Body of pancreas (tissue), 4 donors: ENCODE measurements at regions not wholly inside any gene's neighbourhood (a gene's known extent, or its start where the extent isn't known, plus 50 kb on each side); places are given as distances from the start of the nearest gene placed in this dataset.

Source experiments
- ATAC-seq: fragments of 150-250 bp; one replicate; pipeline ENCODE4 v1.9.1; 2016
- DNase-seq, 4 donors: peaks; one replicate each; pipeline ENCODE4 v3.0.0-alpha.2; 2019
- H3K27ac ChIP-seq, 4 donors: fragments of 200-600 bp; sonication (generic); 1 replicate in 3 of 4; 2 replicates in 1 of 4; pipeline versions ENCODE4 v1.5.1 to v1.6.1; 2016 to 2019; ENCODE audit warnings: mild to moderate bottlenecking in 1 of 4, mixed read lengths in 1 of 4, moderate library complexity in 1 of 4
- H3K27me3 ChIP-seq, 2 donors: fragments of 200-600 bp; sonication (generic); one replicate each; pipeline ENCODE4 v1.6.0; 2016; ENCODE audit warnings: mild to moderate bottlenecking in 1 of 2
- H3K36me3 ChIP-seq, 2 donors: fragments of 200-600 bp; sonication (generic); replicated peaks in 1 of 2; 2 replicates each; pipeline ENCODE4 v1.5.1; 2016; ENCODE audit warnings: low read depth in 2 of 2; ENCODE audit not compliant: insufficient read depth in 1 of 2
- H3K4me1 ChIP-seq: fragments of 200-600 bp; sonication (generic); one replicate; pipeline ENCODE4 v1.6.0; 2016
- H3K4me3 ChIP-seq, 2 donors: fragments of 200-600 bp; sonication (generic); 1 replicate in 1 of 2; 2 replicates in 1 of 2; pipeline ENCODE4 v1.5.1; 2016 to 2019
- H3K9me3 ChIP-seq, 3 donors: fragments of 200-600 bp; sonication (generic); 1 replicate in 2 of 3; 2 replicates in 1 of 3; pipeline ENCODE4 v1.5.1; 2016
- POLR2A ChIP-seq, 3 donors: fragments of 450-650 bp; IDR thresholded peaks; one replicate each; pipeline ENCODE4 v1.6.1; 2016; ENCODE audit warnings: antibody characterized with exemption in 3 of 3, mild to moderate bottlenecking in 2 of 3
- WGBS, 2 donors: methylation state at CpG; one replicate each; pipeline ENCODE4 v1.1.5; 2017; 5-methylcytosine and 5-hydroxymethylcytosine counted together
- intact Hi-C: fragments of 100-400 bp; cut with DNase I; formaldehyde crosslinking; loops from one replicate; pipeline ENCODE4 v1.15.1; 2023
- TF ChIP-seq, protein P1 (sequence below), 7 experiments: fragments of 450-650 bp in 4 of 7; fragments of 200-600 bp in 3 of 7; sonication (generic) in 3 of 7; IDR thresholded peaks; one replicate each; pipeline ENCODE4 v1.5.1; 2016 to 2019; ENCODE audit warnings: antibody characterized with exemption in 7 of 7

DNA sequence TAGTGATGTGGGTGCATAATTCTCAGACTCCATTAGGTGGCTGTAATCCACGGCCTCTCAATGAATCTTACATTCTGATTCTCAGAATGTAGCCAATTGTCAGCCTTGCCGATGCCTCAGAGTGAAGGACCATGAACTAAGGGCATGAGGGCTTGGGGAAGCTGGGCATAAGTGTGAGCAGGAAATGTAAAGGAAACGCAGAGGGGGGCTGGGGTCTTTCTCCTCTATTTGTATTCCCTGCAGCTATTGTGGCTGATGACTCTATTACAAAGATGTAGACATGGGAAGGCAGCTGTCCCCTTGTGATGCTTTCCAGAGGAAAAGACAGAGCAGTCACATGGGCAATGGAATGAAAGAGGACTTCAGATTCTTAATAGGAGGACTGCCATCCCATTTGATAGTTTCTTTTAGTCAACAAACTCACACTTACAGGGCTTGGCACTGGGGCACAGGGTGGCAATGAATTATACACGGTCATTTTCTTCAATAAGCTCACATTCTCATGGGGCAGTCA lies 353.2 kb upstream of the PKDCC start:
- no peaks in the 10 kb centered on the region for H3K36me3 ChIP-seq
- ATAC-seq (no peak), DNase-seq (no peak)
- intact Hi-C loops, result no loop called here
- WGBS, 2 donors, result 56 to 63% methylated on average over 4 of the region's 4 CpGs
- TF ChIP-seq POLR2A (IDR thresholded peaks at IDR 0.05), result no peak
- TF ChIP-seq, protein P1, sequence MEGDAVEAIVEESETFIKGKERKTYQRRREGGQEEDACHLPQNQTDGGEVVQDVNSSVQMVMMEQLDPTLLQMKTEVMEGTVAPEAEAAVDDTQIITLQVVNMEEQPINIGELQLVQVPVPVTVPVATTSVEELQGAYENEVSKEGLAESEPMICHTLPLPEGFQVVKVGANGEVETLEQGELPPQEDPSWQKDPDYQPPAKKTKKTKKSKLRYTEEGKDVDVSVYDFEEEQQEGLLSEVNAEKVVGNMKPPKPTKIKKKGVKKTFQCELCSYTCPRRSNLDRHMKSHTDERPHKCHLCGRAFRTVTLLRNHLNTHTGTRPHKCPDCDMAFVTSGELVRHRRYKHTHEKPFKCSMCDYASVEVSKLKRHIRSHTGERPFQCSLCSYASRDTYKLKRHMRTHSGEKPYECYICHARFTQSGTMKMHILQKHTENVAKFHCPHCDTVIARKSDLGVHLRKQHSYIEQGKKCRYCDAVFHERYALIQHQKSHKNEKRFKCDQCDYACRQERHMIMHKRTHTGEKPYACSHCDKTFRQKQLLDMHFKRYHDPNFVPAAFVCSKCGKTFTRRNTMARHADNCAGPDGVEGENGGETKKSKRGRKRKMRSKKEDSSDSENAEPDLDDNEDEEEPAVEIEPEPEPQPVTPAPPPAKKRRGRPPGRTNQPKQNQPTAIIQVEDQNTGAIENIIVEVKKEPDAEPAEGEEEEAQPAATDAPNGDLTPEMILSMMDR (IDR thresholded peaks at IDR 0.05), result no peak
- H3K9me3 ChIP-seq, result no peaks in the 10 kb centered on the region
- no peaks in the 10 kb centered on the region for H3K27me3 ChIP-seq
- no peak overlapping the region for H3K4me3 ChIP-seq
- no peak overlapping the region for H3K27ac ChIP-seq
- H3K4me1 ChIP-seq, result no peaks in the 10 kb centered on the region

DNA sequence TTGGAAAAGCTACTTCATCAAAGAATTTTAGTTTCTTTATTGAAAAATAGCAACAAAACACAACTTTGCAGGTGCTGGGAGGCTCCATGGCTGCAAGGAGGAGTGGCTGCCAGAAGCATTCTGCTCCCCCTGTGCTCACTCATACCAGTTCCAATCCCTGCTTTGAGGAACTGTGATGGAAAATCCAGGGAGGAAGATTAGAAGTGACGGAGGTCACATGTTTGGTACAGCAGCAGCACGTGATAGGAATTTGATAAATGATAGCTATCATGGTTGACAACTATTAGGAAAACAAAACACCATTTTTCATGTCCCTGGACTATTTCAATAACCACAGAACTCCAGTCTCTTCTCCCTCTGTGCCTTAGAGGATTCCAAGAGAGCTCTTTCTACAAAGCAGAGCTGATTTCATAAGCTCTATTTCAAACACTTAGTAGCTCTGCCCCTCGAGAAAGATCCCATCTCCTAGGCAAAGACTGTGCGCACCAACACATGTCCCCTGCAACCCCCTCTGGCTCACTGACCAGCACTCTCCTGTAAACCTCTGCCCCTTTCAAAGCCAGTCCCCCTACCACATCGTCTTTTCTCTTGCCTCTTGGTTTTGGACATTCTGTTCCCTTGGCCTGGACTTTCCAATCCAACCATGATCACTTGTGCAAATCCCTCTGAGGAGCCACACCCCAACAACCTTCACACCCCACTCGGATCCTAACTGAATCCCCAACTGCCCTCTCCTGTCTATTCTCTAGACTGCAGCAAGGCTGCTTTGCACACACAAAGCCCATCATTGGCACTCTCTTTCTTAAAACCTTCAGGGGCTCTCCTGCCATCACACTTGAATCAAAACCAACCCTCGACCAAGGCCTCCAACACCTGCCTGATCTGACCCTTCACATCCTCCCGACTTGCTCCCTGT lies 352.4 kb upstream of the PKDCC start:
- no peaks in the 10 kb centered on the region for H3K36me3 ChIP-seq
- H3K4me3 ChIP-seq, result no peak overlapping the region
- no peak overlapping the region for H3K27ac ChIP-seq
- DNase-seq, result no peak
- H3K9me3 ChIP-seq, result no peaks in the 10 kb centered on the region
- H3K27me3 ChIP-seq, result no peaks in the 10 kb centered on the region
- TF ChIP-seq POLR2A (IDR thresholded peaks at IDR 0.05), result no peak
- TF ChIP-seq, protein P1 (IDR thresholded peaks at IDR 0.05), result no peak
- WGBS, 2 donors, result 49 to 51% methylated on average over 8 of the region's 8 CpGs
- no peaks in the 10 kb centered on the region for H3K4me1 ChIP-seq
- intact Hi-C loops, result no loop called here
- ATAC-seq, result no peak

DNA sequence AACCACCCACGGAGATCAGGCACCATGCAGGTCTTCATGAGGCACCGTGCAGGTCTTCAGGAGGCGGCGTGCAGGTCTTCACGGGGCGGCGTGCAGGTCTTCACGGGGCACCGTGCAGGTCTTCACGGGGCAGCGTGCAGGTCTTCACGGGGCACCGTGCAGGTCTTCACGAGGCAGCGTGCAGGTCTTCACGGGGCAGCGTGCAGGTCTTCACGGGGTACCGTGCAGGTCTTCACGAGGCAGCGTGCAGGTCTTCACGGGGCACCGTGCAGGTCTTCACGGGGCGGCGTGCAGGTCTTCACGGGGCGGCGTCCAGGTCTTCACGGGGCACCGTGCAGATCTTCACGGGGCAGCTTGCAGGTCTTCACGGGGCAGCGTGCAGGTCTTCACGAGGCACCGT lies 350.4 kb upstream of the PKDCC start:
- DNase-seq, result no peak
- intact Hi-C loops, result no loop called here
- no peak for ATAC-seq
- Histone ChIP-seq H3K4me1 (no peaks in the 10 kb centered on the region), H3K4me3 (no peak overlapping the region), H3K36me3 (no peaks in the 10 kb centered on the region), H3K27me3 (no peaks in the 10 kb centered on the region), H3K9me3 (no peaks in the 10 kb centered on the region), H3K27ac (no peak overlapping the region)
- 85 to 88% methylated on average over 31 to 36 of the region's 36 CpGs for WGBS, 2 donors
- TF ChIP-seq POLR2A (IDR thresholded peaks at IDR 0.05), result no peak
- TF ChIP-seq, protein P1 (IDR thresholded peaks at IDR 0.05), result no peak

DNA sequence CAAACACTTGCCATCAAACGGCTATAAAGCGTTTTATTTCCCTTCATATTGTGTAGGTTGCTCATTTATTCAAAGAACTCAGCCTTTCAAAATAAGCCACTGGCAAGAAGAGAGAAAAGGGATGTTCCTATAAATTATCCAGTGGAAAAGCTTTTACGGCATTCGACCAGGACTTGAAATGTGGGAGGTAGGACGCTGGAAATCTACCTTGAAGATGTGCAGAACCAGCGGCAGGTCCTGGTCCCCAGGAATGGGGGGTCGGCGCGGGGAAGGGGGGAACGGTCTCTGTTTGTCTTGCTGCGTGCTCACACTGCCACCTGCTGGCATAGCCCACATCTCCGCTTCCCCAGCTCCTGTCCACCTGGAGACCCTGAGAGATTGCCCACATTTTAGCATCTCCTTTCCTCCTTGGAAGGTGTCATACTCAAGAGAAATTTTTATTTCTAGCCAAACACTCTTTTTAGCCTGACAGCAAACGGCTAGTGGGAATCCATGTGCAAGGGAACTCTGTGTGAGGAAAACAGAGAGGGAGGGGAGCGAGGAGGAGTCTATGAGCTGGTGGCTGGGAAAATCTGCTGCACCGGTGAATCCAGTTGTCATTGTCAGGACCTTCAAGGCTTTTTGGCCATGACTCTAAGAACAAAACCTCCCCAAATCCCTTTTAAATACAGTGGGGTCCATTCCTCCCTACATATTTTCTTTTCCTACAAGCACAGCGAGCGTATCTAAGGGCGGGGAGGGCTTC lies 349.0 kb upstream of the PKDCC start:
- no peaks in the 10 kb centered on the region for H3K9me3 ChIP-seq
- H3K27ac ChIP-seq, result no peak overlapping the region
- peak in 3 of 4 donors; percentile 8 to 41 (median 25) for DNase-seq
- H3K4me3 ChIP-seq, result no peak overlapping the region
- ATAC-seq, result no peak
- no peaks in the 10 kb centered on the region for H3K27me3 ChIP-seq
- no peaks in the 10 kb centered on the region for H3K36me3 ChIP-seq
- 30 to 33% methylated on average over 18 of the region's 18 CpGs for WGBS, 2 donors
- intact Hi-C loops, result no loop called here
- TF ChIP-seq POLR2A (IDR thresholded peaks at IDR 0.05), result no peak
- TF ChIP-seq, protein P1 (IDR thresholded peaks at IDR 0.05), result peak; percentile 25 to 57 (median 45)
- no peaks in the 10 kb centered on the region for H3K4me1 ChIP-seq
